H1 (cell line): ENCODE measurements at regions not wholly inside any gene's neighbourhood (a gene's known extent, or its start where the extent isn't known, plus 50 kb on each side); places are given as distances from the start of the nearest gene placed in this dataset.

ENCODE experiments used
- CHD2 ChIP-seq: IDR thresholded peaks from 2 replicates; pipeline ENCODE4 v1.6.1; 2012; ENCODE audit warnings: low read length, improper control_type of control experiment
- CTBP2 ChIP-seq: IDR thresholded peaks from 2 replicates; pipeline ENCODE4 v1.7.0; 2011; ENCODE audit warnings: borderline replicate concordance, mild to moderate bottlenecking, moderate library complexity, mixed read lengths, low read length; ENCODE audit not compliant: insufficient read depth, insufficient read length
- FOSL1 ChIP-seq: IDR thresholded peaks from 2 replicates; pipeline ENCODE4 v1.6.1; 2011; ENCODE audit warnings: mild to moderate bottlenecking, low read depth, low read length, moderate library complexity; ENCODE audit not compliant: insufficient read depth
- KDM5A ChIP-seq: fragments of 200-600 bp; IDR thresholded peaks from 2 replicates; pipeline ENCODE4 v1.7.1; 2012; ENCODE audit warnings: mild to moderate bottlenecking, low read length, inconsistent platforms, mixed read lengths

- TF ChIP-seq CTBP2 (no peak), FOSL1 (no peak), CHD2 (no peak), KDM5A (no peak)
These were observed 78.0 kb upstream of the MDM1 start (continued) for GRCh38 chr12:68410018-68410660.
